IPS-20b (cell line): ENCODE measurements at regions not wholly inside any gene's neighbourhood (a gene's known extent, or its start where the extent isn't known, plus 50 kb on each side); places are given as distances from the start of the nearest gene placed in this dataset.

ENCODE experiments used
- H3K27ac ChIP-seq: one replicate; pipeline ENCODE4 v1.5.1; 2013; ENCODE audit warnings: low read length
- H3K27me3 ChIP-seq: 2 replicates; pipeline ENCODE4 v1.6.1; 2013; ENCODE audit warnings: mild to moderate bottlenecking, low read length, inconsistent platforms; ENCODE audit not compliant: insufficient read depth
- H3K36me3 ChIP-seq: 2 replicates; pipeline ENCODE4 v1.6.1; 2013; ENCODE audit warnings: low read depth, mild to moderate bottlenecking, inconsistent platforms, low read length, moderate library complexity; ENCODE audit not compliant: insufficient read depth
- H3K4me1 ChIP-seq: 2 replicates; pipeline ENCODE4 v1.6.1; 2013; ENCODE audit warnings: mild to moderate bottlenecking, control low read depth, inconsistent platforms, low read length, moderate library complexity; ENCODE audit not compliant: insufficient read depth
- H3K4me3 ChIP-seq: 2 replicates; pipeline ENCODE4 v1.5.1; 2013; ENCODE audit warnings: mild to moderate bottlenecking, low read length, inconsistent platforms
- H3K9ac ChIP-seq: 2 replicates; pipeline ENCODE4 v1.6.1; 2013; ENCODE audit warnings: low read depth, mild to moderate bottlenecking, inconsistent platforms, low read length, moderate library complexity
- H3K9me3 ChIP-seq: 2 replicates; pipeline ENCODE4 v1.6.1; 2013; ENCODE audit warnings: mild to moderate bottlenecking, low read depth, low read length, inconsistent platforms; ENCODE audit not compliant: insufficient read depth

DNA sequence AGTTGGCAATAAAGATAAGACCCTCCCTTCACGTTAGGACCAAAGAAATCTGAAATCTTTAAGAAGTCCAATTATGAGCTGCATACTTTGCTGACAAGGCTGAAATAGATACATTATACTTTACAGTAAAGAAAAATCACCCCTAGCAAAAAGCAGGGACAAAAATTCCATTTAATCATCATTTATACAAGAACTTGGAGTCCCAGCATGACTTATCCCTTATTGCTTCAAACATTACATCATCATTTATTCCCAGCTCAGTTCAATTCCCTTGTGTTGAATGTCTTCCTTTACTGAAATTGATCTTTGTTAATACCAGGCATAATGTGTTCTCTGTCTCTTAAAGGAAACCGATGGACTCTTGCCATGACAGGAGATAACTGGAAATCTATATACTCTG lies 449.6 kb upstream of the CCDC196 start:
- H3K9ac ChIP-seq, result no peak overlapping the region
- no peak overlapping the region for H3K27ac ChIP-seq
- no peak overlapping the region for H3K4me3 ChIP-seq
- H3K27me3 ChIP-seq, result no peaks in the 10 kb centered on the region
- no peaks in the 10 kb centered on the region; the same call in 1 of the 2 replicates for H3K4me1 ChIP-seq
- no peaks in the 10 kb centered on the region for H3K36me3 ChIP-seq
- H3K9me3 ChIP-seq, result peaks cover 10% of the 10 kb centered on the region

DNA sequence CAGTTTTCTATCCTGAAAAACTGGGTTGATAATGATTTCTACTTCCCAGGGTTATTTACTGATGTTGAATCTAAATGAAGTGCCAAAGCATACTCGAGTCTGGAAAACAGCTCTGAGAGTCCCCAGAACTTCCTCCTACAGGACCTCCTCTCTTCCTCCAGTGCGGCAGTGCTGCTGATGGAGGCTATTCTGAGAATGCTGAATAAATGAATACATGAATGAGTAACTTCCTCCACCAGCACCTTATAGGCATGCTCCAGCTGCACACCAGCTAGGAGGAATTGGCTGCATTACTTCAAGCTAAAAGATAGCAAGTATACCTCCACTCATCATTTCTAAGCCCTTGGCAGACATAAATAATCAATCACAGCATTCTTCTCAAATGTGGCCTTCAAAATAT lies 448.8 kb upstream of the CCDC196 start:
- Histone ChIP-seq H3K4me1 (no peaks in the 10 kb centered on the region; the same call in 1 of the 2 replicates), H3K4me3 (no peak overlapping the region), H3K9me3 (peaks cover 8% of the 10 kb centered on the region), H3K27me3 (no peaks in the 10 kb centered on the region), H3K27ac (no peak overlapping the region), H3K36me3 (no peaks in the 10 kb centered on the region), H3K9ac (no peak overlapping the region)

- Histone ChIP-seq H3K4me1 (no peaks in the 10 kb centered on the region; the same call in 1 of the 2 replicates), H3K9me3 (peaks cover under 1% of the 10 kb centered on the region; the same call in 1 of the 2 replicates), H3K27ac (no peak overlapping the region), H3K36me3 (no peaks in the 10 kb centered on the region), H3K4me3 (no peak overlapping the region), H3K27me3 (no peaks in the 10 kb centered on the region), H3K9ac (no peak overlapping the region)
Measured at GRCh38 chr14:66038212-66038611, 448.0 kb upstream of the CCDC196 start.

GRCh38 chr14:66038618-66039017 lies 447.6 kb upstream of the CCDC196 start:
- Histone ChIP-seq H3K4me3 (no peak overlapping the region), H3K9me3 (no peaks in the 10 kb centered on the region), H3K27ac (no peak overlapping the region), H3K4me1 (no peaks in the 10 kb centered on the region; the same call in 1 of the 2 replicates), H3K27me3 (no peaks in the 10 kb centered on the region), H3K36me3 (no peaks in the 10 kb centered on the region), H3K9ac (no peak overlapping the region)

DNA sequence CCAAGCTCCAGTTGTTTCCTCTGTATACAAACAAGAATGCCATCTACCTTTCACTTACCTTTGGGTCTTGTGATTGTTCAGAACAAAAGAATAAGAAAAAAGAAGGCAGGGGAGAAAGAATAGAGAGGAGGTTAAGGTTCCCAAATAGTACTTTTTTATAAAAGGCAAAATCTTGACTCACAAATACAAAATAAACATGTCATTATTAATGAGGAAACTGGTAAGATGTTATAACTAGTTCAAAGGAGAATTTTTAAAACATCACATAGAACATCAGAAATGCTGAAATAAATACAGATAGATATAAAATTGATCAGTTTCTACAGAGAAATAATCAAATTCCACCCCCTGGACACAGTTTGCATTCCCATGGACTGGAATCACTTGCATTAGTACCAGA lies 446.7 kb upstream of the CCDC196 start:
- Histone ChIP-seq H3K27ac (no peak overlapping the region), H3K4me3 (no peak overlapping the region), H3K4me1 (no peaks in the 10 kb centered on the region; the same call in 1 of the 2 replicates)

DNA sequence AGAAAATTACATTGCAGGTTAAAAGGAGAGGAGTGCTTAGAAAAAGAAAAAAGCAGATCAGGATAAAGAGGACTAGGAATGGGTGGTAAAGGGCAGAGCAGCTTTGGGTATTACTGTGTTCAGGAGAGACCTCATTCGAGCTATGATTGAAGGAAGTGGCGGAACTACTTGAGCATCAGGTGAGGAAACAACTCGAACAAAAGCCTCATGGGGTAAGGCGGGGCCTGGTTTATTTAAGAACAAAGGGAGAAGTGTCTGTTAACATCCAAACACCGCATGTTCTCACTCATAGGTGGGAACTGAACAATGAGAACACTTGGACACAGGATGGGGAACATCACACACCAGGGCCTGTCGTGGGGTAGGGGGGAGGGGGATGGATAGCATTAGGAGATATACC lies 444.6 kb upstream of the CCDC196 start:
- Histone ChIP-seq H3K4me1 (no peaks in the 10 kb centered on the region; the same call in 1 of the 2 replicates), H3K9ac (no peak overlapping the region), H3K36me3 (no peaks in the 10 kb centered on the region), H3K4me3 (no peak overlapping the region), H3K27me3 (no peaks in the 10 kb centered on the region), H3K9me3 (no peaks in the 10 kb centered on the region), H3K27ac (no peak overlapping the region)

More for the DNA sequence above, 446.7 kb upstream of the CCDC196 start:
- Histone ChIP-seq H3K27me3 (no peaks in the 10 kb centered on the region), H3K9ac (no peak overlapping the region), H3K9me3 (no peaks in the 10 kb centered on the region), H3K36me3 (no peaks in the 10 kb centered on the region)

- no peaks in the 10 kb centered on the region; the same call in 1 of the 2 replicates for H3K4me1 ChIP-seq
Measured at GRCh38 chr14:66043921-66044320, 442.2 kb upstream of the CCDC196 start.

GRCh38 chr14:66045572-66046021 lies 440.6 kb upstream of the CCDC196 start:
- Histone ChIP-seq H3K4me3 (no peak overlapping the region), H3K36me3 (no peaks in the 10 kb centered on the region), H3K27ac (no peak overlapping the region), H3K9ac (no peak overlapping the region), H3K9me3 (no peaks in the 10 kb centered on the region), H3K27me3 (no peaks in the 10 kb centered on the region), H3K4me1 (no peaks in the 10 kb centered on the region; the same call in 1 of the 2 replicates)

More at GRCh38 chr14:66043921-66044320, 442.2 kb upstream of the CCDC196 start:
- no peak overlapping the region for H3K9ac ChIP-seq
- H3K27me3 ChIP-seq, result no peaks in the 10 kb centered on the region
- H3K27ac ChIP-seq, result no peak overlapping the region
- H3K9me3 ChIP-seq, result no peaks in the 10 kb centered on the region
- no peak overlapping the region for H3K4me3 ChIP-seq
- no peaks in the 10 kb centered on the region for H3K36me3 ChIP-seq

GRCh38 chr14:66046035-66046434 lies 440.1 kb upstream of the CCDC196 start:
- H3K27ac ChIP-seq, result no peak overlapping the region

GRCh38 chr14:66046591-66046990 lies 439.6 kb upstream of the CCDC196 start:
- Histone ChIP-seq H3K9ac (no peak overlapping the region), H3K36me3 (no peaks in the 10 kb centered on the region), H3K27me3 (no peaks in the 10 kb centered on the region), H3K27ac (no peak overlapping the region), H3K4me3 (no peak overlapping the region), H3K9me3 (no peaks in the 10 kb centered on the region), H3K4me1 (no peaks in the 10 kb centered on the region; the same call in 1 of the 2 replicates)

More at GRCh38 chr14:66046035-66046434, 440.1 kb upstream of the CCDC196 start:
- Histone ChIP-seq H3K9me3 (no peaks in the 10 kb centered on the region), H3K9ac (no peak overlapping the region), H3K4me1 (no peaks in the 10 kb centered on the region; the same call in 1 of the 2 replicates), H3K36me3 (no peaks in the 10 kb centered on the region), H3K4me3 (no peak overlapping the region), H3K27me3 (no peaks in the 10 kb centered on the region)

GRCh38 chr14:66056268-66056907 lies 429.8 kb upstream of the CCDC196 start:
- Histone ChIP-seq H3K27ac (no peak overlapping the region), H3K4me3 (no peak overlapping the region), H3K9me3 (peaks cover 15% of the 10 kb centered on the region; the same call in 1 of the 2 replicates), H3K27me3 (no peaks in the 10 kb centered on the region), H3K36me3 (no peaks in the 10 kb centered on the region), H3K4me1 (no peaks in the 10 kb centered on the region), H3K9ac (no peak overlapping the region)

DNA sequence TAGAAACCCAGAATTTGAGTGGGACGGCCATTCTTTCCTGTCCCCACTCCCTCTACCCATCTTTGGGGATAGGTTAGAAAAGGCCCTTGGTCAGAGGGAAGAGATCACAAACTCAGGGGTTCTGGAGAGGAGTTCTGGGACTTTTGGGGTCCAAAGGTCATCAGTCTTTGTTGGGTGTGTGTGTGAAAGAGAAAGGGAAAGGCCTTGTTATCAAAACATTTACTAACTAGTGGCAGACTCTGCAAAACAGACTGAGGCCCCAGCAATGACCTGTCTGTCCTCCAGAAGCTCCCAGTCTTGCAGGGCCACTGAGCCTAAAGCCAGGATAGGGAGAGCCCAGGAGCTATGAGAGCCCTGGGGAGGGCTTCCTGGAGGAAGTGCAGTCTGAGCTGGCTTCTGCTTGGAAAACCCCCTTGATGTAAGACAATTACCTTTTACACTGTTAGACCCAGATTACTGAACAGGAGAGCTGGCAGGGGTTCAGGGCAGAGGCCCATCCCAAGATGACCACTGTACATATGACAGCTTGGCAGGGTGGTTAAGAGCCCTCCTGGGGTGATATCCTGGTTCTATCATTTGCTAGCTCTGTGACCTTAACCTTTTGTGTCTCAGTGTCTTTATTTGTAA lies 429.1 kb upstream of the CCDC196 start:
- Histone ChIP-seq H3K9me3 (peaks cover 15% of the 10 kb centered on the region; the same call in 1 of the 2 replicates), H3K27me3 (no peaks in the 10 kb centered on the region), H3K4me3 (no peak overlapping the region), H3K9ac (no peak overlapping the region), H3K4me1 (no peaks in the 10 kb centered on the region), H3K27ac (no peak overlapping the region), H3K36me3 (no peaks in the 10 kb centered on the region)
